ENCODE measurements at regions not wholly inside any gene's neighbourhood (a gene's known extent, or its start where the extent isn't known, plus 50 kb on each side); places are given as distances from the start of the nearest gene placed in this dataset.
"Not testable (repeated sequence)": the region's sequence is repeated elsewhere in the genome, so short reads cannot be mapped to it uniquely, and the experiment has no call there.

- DNase-seq (ENCODE audit: low read depth): no peak
Measured at GRCh38 chr11:134727204-134727603, 315.2 kb upstream of the B3GAT1 start.

GRCh38 chr11:134725716-134726639 lies 313.9 kb upstream of the B3GAT1 start:
- no peak for DNase-seq (ENCODE audit: low read depth)

GRCh38 chr11:134725211-134725610 lies 313.2 kb upstream of the B3GAT1 start:
- no peak for DNase-seq (ENCODE audit: low read depth)

GRCh38 chr11:134724779-134725140 lies 312.7 kb upstream of the B3GAT1 start:
- DNase-seq (ENCODE audit: low read depth): no peak

GRCh38 chr11:134724106-134724778 lies 312.2 kb upstream of the B3GAT1 start:
- DNase-seq (ENCODE audit: low read depth): no peak

- not testable (repeated sequence) for DNase-seq (ENCODE audit: low read depth)
Measured at GRCh38 chr11:134720691-134721070, 308.6 kb upstream of the B3GAT1 start.

GRCh38 chr11:134719940-134720690 lies 308.1 kb upstream of the B3GAT1 start:
- not testable (repeated sequence) for DNase-seq (ENCODE audit: low read depth)

GRCh38 chr11:134719397-134719796 lies 307.4 kb upstream of the B3GAT1 start:
- DNase-seq (ENCODE audit: low read depth): no peak

- DNase-seq (ENCODE audit: low read depth): no peak
Measured at GRCh38 chr11:134716582-134716981, 304.5 kb upstream of the B3GAT1 start.

GRCh38 chr11:134714021-134714656 lies 302.1 kb upstream of the B3GAT1 start:
- no peak for DNase-seq (ENCODE audit: low read depth)

- no peak for DNase-seq (ENCODE audit: low read depth)
Measured at GRCh38 chr11:134712228-134713145, 300.4 kb upstream of the B3GAT1 start.

- DNase-seq (ENCODE audit: low read depth): no peak
Measured at GRCh38 chr11:134711588-134711987, 299.5 kb upstream of the B3GAT1 start.

GRCh38 chr11:134710861-134711407 lies 298.9 kb upstream of the B3GAT1 start:
- DNase-seq (ENCODE audit: low read depth): no peak

GRCh38 chr11:134705858-134706257 lies 293.8 kb upstream of the B3GAT1 start:
- no peak for DNase-seq (ENCODE audit: low read depth)

- DNase-seq (ENCODE audit: low read depth): no peak
Measured at GRCh38 chr11:134702827-134703226, 290.8 kb upstream of the B3GAT1 start.

- DNase-seq (ENCODE audit: low read depth): no peak
Measured at GRCh38 chr11:134701564-134702165, 289.6 kb upstream of the B3GAT1 start.

GRCh38 chr11:134700101-134700640 lies 288.1 kb upstream of the B3GAT1 start:
- no peak for DNase-seq (ENCODE audit: low read depth)

- DNase-seq (ENCODE audit: low read depth): no peak
Measured at GRCh38 chr11:134696455-134696854, 284.4 kb upstream of the B3GAT1 start.

GRCh38 chr11:134691985-134692384 lies 279.9 kb upstream of the B3GAT1 start:
- DNase-seq (ENCODE audit: low read depth): no peak

GRCh38 chr11:134691295-134691873 lies 279.3 kb upstream of the B3GAT1 start:
- no peak for DNase-seq (ENCODE audit: low read depth)
